NT2/D1 (cell line): ENCODE measurements at regions not wholly inside any gene's neighbourhood (a gene's known extent, or its start where the extent isn't known, plus 50 kb on each side); places are given as distances from the start of the nearest gene placed in this dataset.
"Not testable (repeated sequence)": the region's sequence is repeated elsewhere in the genome, so short reads cannot be mapped to it uniquely, and the experiment has no call there.

Source experiments
- SUZ12 ChIP-seq: IDR thresholded peaks from 2 replicates; pipeline ENCODE4 v1.6.1; 2011; ENCODE audit not compliant: insufficient read length, insufficient read depth; ENCODE audit errors: extremely low read depth
- YY1 ChIP-seq: IDR thresholded peaks from 2 replicates; pipeline ENCODE4 v1.6.1; 2011; ENCODE audit not compliant: insufficient read length, insufficient read depth

DNA sequence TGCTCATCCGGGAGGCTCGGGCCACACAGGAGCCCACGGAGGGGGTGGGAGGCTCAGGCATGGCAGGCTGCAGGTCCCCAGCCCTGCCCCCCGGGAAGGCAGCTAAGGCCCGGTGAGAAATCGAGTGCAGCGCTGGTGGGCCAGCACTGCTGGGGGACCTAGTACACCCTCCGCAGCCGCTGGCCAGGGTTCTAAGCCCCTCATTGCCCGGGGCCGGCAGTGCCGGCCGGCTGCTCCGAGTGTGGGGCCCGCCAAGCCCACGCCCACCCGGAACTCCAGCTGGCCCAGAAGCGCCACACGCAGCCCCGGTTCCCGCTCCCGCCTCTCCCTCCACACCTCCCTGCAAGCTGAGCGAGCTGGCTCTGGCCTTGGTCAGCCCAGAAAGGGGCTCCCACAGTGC lies 183.6 kb upstream of the ROBO1 start:
- TF ChIP-seq YY1, SUZ12: not testable (repeated sequence)
